ENCODE measurements at regions not wholly inside any gene's neighbourhood (a gene's known extent, or its start where the extent isn't known, plus 50 kb on each side); places are given as distances from the start of the nearest gene placed in this dataset.

GRCh38 chr14:49461529-49462401 is 124.4 kb downstream of the RPS29 start:
- H3K9me3 ChIP-seq, result no peaks in the 10 kb centered on the region
- H3K4me3 ChIP-seq, result no peak overlapping the region
- no peaks in the 10 kb centered on the region for H3K4me1 ChIP-seq (ENCODE audit: control insufficient read depth in 1 of 2, low read depth in 2 of 2)
- H3K27ac ChIP-seq, result no peak overlapping the region
- peak; percentile 15 for DNase-seq (ENCODE audit: low spot score)
- no peak for ATAC-seq (ENCODE audit: insufficient number of reproducible peaks, low FRiP score, low read depth)
- no peaks in the 10 kb centered on the region for H3K27me3 ChIP-seq (replicated peaks; ENCODE audit: insufficient read depth)
- no peaks in the 10 kb centered on the region for H3K36me3 ChIP-seq
- peak; percentile 58 for TF ChIP-seq CTCF (IDR thresholded peaks at IDR 0.05)

- Histone ChIP-seq H3K4me3 (no peak overlapping the region), H3K27ac (no peak overlapping the region), H3K36me3 (no peaks in the 10 kb centered on the region), H3K4me1 (ENCODE audit: control insufficient read depth in 1 of 2, low read depth in 2 of 2) (no peaks in the 10 kb centered on the region), H3K27me3 (replicated peaks; ENCODE audit: insufficient read depth) (no peaks in the 10 kb centered on the region), H3K9me3 (no peaks in the 10 kb centered on the region)
- ATAC-seq (ENCODE audit: insufficient number of reproducible peaks, low FRiP score, low read depth) (no peak), DNase-seq (ENCODE audit: low spot score) (no peak)
- TF ChIP-seq CTCF (IDR thresholded peaks at IDR 0.05), result no peak
These were observed 125.5 kb downstream of the RPS29 start for GRCh38 chr14:49460662-49461061.

GRCh38 chr14:49456589-49456988 is 129.6 kb downstream of the RPS29 start:
- no peaks in the 10 kb centered on the region for H3K36me3 ChIP-seq
- no peaks in the 10 kb centered on the region for H3K27me3 ChIP-seq (replicated peaks; ENCODE audit: insufficient read depth)
- H3K4me1 ChIP-seq (ENCODE audit: control insufficient read depth in 1 of 2, low read depth in 2 of 2), result no peaks in the 10 kb centered on the region
- no peak overlapping the region for H3K4me3 ChIP-seq
- DNase-seq (ENCODE audit: low spot score) (no peak), ATAC-seq (ENCODE audit: insufficient number of reproducible peaks, low FRiP score, low read depth) (no peak)
- no peak overlapping the region for H3K27ac ChIP-seq
- no peaks in the 10 kb centered on the region for H3K9me3 ChIP-seq
- no peak for TF ChIP-seq CTCF (IDR thresholded peaks at IDR 0.05)

GRCh38 chr14:49451938-49452337 is 134.2 kb downstream of the RPS29 start:
- Histone ChIP-seq H3K9me3 (no peaks in the 10 kb centered on the region), H3K27me3 (replicated peaks; ENCODE audit: insufficient read depth) (no peaks in the 10 kb centered on the region), H3K4me3 (no peak overlapping the region), H3K36me3 (no peaks in the 10 kb centered on the region), H3K4me1 (ENCODE audit: control insufficient read depth in 1 of 2, low read depth in 2 of 2) (no peaks in the 10 kb centered on the region), H3K27ac (no peak overlapping the region)
- no peak for TF ChIP-seq CTCF (IDR thresholded peaks at IDR 0.05)
- ATAC-seq (ENCODE audit: insufficient number of reproducible peaks, low FRiP score, low read depth) (no peak), DNase-seq (ENCODE audit: low spot score) (no peak)

GRCh38 chr14:49449749-49450148 is 136.4 kb downstream of the RPS29 start:
- TF ChIP-seq CTCF (IDR thresholded peaks at IDR 0.05), result no peak
- H3K27me3 ChIP-seq (replicated peaks; ENCODE audit: insufficient read depth), result no peaks in the 10 kb centered on the region
- DNase-seq (ENCODE audit: low spot score) (no peak), ATAC-seq (ENCODE audit: insufficient number of reproducible peaks, low FRiP score, low read depth) (no peak)
- no peak overlapping the region for H3K27ac ChIP-seq
- H3K36me3 ChIP-seq, result no peaks in the 10 kb centered on the region
- no peaks in the 10 kb centered on the region for H3K9me3 ChIP-seq
- H3K4me1 ChIP-seq (ENCODE audit: control insufficient read depth in 1 of 2, low read depth in 2 of 2), result no peaks in the 10 kb centered on the region
- no peak overlapping the region for H3K4me3 ChIP-seq
